ENCODE measurements at regions not wholly inside any gene's neighbourhood (a gene's known extent, or its start where the extent isn't known, plus 50 kb on each side); places are given as distances from the start of the nearest gene placed in this dataset.

- no peak for TF ChIP-seq ZNF560 (tag by site-specific recombination; IDR thresholded peaks at IDR 0.05; ENCODE audit: borderline replicate concordance)
- TF ChIP-seq KLF16 (tag by site-specific recombination; IDR thresholded peaks at IDR 0.05) = no peak
These were observed 125.0 kb upstream of the CD93 start (continued) for GRCh38 chr20:23211164-23211563.

- ChIA-PET POLR2A (no interaction called here), CTCF (interaction anchor here (1.0 kb wide), 1 partner anchor 28 kb away, joined by 3 read pairs; no protein-coding TSS in a partner anchor)
- H3K4me3 ChIP-seq (ENCODE audit: low read depth, low read length) = no peak overlapping the region
- no peaks in the 10 kb centered on the region for H3K4me1 ChIP-seq (ENCODE audit: control insufficient read depth, insufficient read depth, low read length)
- no peak overlapping the region for H3K27ac ChIP-seq (ENCODE audit: extremely low read depth, low read depth, low read length)
- H3K36me3 ChIP-seq (ENCODE audit: control insufficient read depth in 2 of 2, insufficient read depth in 1 of 2, low read length in 2 of 2) = no peaks in the 10 kb centered on the region
- no peaks in the 10 kb centered on the region for H3K9me3 ChIP-seq (ENCODE audit: control insufficient read depth, insufficient read depth, low read depth, low read length)
- no peak for TF ChIP-seq ZFP3 (tag by site-specific recombination; IDR thresholded peaks at IDR 0.05; ENCODE audit: low read depth)
- TF ChIP-seq ZNF704 (tag by site-specific recombination; IDR thresholded peaks at IDR 0.05) = no peak
- no peak for TF ChIP-seq ZNF660 (tag by site-specific recombination; IDR thresholded peaks at IDR 0.05)
- no peak for TF ChIP-seq RBAK (tag by site-specific recombination; IDR thresholded peaks at IDR 0.05)
- no peak for TF ChIP-seq ZNF114 (tag by site-specific recombination; IDR thresholded peaks at IDR 0.05)
- TF ChIP-seq ZNF394 (tag by site-specific recombination; IDR thresholded peaks at IDR 0.05; ENCODE audit: borderline replicate concordance) = no peak
- no peak for TF ChIP-seq REST (tag by site-specific recombination; IDR thresholded peaks at IDR 0.05)
- no peak for TF ChIP-seq ZNF529 (tag by site-specific recombination; IDR thresholded peaks at IDR 0.05; ENCODE audit: insufficient replicate concordance)
- no peak for TF ChIP-seq ZNF155 (tag by site-specific recombination; IDR thresholded peaks at IDR 0.05)
- TF ChIP-seq ZNF266 (tag by site-specific recombination; IDR thresholded peaks at IDR 0.05; ENCODE audit: low read depth) = no peak
- no peak for TF ChIP-seq ZBTB49 (tag by site-specific recombination; IDR thresholded peaks at IDR 0.05; ENCODE audit: low read depth)
- no peak for TF ChIP-seq ZNF174 (tag by site-specific recombination; IDR thresholded peaks at IDR 0.05)
- TF ChIP-seq ZNF548 (tag by site-specific recombination; IDR thresholded peaks at IDR 0.05) = no peak
- TF ChIP-seq ZNF148 (tag by site-specific recombination; IDR thresholded peaks at IDR 0.05; ENCODE audit: borderline replicate concordance) = no peak
- no peak for TF ChIP-seq GFI1B (tag by site-specific recombination; IDR thresholded peaks at IDR 0.05)
- TF ChIP-seq HOXD13 (CRISPR knock-in tag; IDR thresholded peaks at IDR 0.05; ENCODE audit: borderline replicate concordance) = no peak
These were observed 121.9 kb upstream of the CD93 start for GRCh38 chr20:23207826-23208540.
